ENCODE measurements at regions not wholly inside any gene's neighbourhood (a gene's known extent, or its start where the extent isn't known, plus 50 kb on each side); places are given as distances from the start of the nearest gene placed in this dataset.

DNA sequence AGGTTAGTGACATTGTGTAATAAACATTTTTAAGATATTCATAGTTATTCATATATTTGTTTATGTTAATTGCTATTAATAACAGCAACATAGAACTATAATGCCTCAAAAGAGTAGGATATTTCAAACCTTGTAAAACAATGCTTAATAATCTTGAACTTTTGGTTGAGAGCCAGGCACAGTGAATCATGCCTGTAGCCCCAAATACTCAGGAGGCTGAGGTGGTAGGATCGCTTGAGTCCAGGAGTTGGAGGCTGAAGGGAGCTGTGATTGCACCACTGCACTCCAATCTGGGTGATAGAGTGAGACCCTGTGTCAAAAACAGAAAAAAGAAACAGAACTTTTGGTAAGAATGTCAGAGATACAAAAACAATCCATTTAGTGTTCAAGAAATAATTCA is 213.9 kb upstream of the SLITRK1 start:
- TF ChIP-seq, protein P1, sequence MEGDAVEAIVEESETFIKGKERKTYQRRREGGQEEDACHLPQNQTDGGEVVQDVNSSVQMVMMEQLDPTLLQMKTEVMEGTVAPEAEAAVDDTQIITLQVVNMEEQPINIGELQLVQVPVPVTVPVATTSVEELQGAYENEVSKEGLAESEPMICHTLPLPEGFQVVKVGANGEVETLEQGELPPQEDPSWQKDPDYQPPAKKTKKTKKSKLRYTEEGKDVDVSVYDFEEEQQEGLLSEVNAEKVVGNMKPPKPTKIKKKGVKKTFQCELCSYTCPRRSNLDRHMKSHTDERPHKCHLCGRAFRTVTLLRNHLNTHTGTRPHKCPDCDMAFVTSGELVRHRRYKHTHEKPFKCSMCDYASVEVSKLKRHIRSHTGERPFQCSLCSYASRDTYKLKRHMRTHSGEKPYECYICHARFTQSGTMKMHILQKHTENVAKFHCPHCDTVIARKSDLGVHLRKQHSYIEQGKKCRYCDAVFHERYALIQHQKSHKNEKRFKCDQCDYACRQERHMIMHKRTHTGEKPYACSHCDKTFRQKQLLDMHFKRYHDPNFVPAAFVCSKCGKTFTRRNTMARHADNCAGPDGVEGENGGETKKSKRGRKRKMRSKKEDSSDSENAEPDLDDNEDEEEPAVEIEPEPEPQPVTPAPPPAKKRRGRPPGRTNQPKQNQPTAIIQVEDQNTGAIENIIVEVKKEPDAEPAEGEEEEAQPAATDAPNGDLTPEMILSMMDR (IDR thresholded peaks at IDR 0.05 in 4 of 5, conservative IDR thresholded peaks at IDR 0.05 in 1 of 5): no peak
- TF ChIP-seq POLR2A (IDR thresholded peaks at IDR 0.05): no peak
